GM18867 (cell line): ENCODE measurements at regions not wholly inside any gene's neighbourhood (a gene's known extent, or its start where the extent isn't known, plus 50 kb on each side); places are given as distances from the start of the nearest gene placed in this dataset.
"Not testable (repeated sequence)": the region's sequence is repeated elsewhere in the genome, so short reads cannot be mapped to it uniquely, and the experiment has no call there.

ENCODE experiments used
- ATAC-seq: cut with Tn5 transposase; IDR thresholded peaks from one replicate; pipeline ENCODE4 v1.9.1; 2021; ENCODE audit warnings: mild to moderate bottlenecking, moderate library complexity; ENCODE audit not compliant: unreplicated experiment

- ATAC-seq: no peak
These were observed 54.2 kb upstream of the NFIA start for GRCh38 chr1:61028136-61028535.

- ATAC-seq: not testable (repeated sequence)
These were observed 64.3 kb upstream of the NFIA start for GRCh38 chr1:61018068-61018467.

DNA sequence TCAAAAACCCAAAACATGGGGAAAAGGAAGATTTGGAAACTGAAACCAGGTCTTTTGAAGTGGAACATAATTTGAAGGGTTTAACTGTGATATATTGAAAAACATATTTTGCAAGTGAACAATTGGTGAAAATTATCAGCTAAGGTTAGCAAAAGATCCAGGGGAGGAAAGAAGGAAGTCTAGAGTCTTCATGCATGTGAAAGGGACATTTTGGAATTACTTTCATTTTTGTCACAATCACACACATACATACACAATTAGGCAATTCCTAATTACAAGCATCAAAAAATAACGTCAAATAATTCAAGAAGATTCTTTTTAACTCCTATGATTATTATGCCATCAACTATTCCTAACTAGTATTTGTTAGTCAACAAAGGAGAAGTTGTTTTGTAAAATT, 64.7 kb upstream of the NFIA start:
- no peak for ATAC-seq

DNA sequence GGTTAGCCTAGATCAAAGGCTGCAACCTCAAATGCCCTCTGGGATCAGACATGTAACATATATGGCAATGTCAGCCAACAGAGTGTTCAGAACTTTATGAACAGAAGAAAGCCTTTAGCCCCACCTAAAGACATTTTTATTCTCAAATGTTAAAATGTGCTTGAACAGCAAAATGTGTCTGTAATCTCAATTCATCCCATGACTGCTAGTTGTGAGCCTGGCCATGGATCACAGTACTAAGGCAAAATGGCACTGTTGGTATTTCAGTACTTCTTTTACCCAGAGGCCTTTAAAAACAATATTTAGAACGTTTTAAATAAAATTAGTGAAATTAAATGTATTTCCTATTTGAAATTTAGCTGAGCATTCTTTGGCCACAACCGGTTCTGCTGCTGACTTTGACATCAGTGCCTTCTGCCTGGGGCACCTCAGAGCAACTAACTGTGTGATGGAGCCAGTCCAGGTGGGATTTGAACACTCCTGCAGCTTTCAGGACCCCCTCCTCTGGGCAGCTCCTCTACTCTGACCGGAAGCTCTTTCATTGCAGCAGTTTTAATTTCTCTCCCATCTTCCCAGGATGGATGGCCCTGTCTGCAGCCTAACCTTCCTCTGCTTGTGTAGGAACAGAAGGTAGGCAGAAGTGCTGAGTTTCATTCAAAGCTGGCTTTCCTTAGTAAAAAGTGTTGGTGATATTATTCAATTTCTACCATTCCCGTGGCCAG, 68.3 kb upstream of the NFIA start:
- ATAC-seq: no peak

- ATAC-seq: no peak
These were observed 69.0 kb upstream of the NFIA start for GRCh38 chr1:61013189-61013945.

DNA sequence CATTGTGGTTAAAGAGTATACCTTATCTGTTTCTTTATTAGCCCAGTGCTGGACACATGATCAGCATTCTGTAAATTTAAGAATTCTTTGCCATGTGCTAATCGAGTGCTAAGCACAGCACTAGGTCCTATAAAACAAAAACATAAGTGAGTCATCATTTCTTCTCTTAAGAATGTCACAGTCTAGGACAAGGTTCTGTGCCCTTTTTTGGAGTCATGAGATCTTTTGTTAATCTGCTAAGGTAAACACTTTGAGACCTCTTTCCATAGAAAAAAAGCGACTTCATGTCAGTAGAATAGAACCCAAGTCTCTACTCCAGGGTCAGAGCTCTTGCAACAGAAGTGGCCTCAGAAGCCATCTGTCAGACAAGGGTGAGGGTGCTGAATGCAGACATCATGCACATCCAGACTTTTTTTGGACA, 70.0 kb upstream of the NFIA start:
- no peak for ATAC-seq

- ATAC-seq: no peak
These were observed 70.6 kb upstream of the NFIA start for GRCh38 chr1:61011561-61012263.

DNA sequence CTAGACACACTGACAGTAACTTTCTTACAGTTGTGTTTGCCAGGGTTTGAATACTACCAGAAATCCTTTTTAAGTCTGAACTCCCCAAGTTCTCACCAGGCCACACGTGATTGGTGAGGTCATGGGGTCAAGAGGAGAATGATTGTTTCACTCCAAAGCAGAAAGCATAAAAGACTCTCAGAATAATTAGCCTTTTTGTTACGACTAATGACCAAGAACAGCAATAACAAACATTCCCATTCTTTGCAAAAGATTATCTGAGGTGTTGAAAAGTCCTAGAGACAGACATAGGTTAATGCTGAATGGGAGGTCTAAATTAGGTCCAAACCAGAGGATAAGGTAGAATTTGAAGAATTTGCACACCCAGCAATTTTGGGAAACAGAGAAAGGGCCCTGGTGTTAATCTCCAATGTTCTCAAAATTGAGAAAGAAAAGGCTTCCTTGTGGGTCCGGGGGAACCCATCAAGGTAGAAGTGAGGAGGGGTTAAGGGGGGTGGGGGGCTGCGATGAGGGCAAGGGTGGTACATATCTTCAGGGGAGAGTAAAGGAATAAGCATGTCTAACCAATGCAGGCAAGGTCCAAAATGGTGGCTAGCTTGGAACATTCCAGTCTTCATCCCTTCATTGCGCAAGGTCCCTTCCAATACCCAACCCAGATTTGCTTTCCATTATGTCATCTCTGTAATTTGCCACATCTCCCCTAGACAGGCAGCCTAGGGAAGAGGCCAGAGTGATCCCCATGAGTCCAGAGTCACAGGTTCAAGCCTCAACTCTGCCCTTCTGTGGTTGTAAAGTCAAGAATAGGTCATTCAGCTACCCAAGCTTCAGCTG, 74.6 kb upstream of the NFIA start:
- no peak for ATAC-seq

GRCh38 chr1:61005614-61006580, 76.5 kb upstream of the NFIA start:
- no peak for ATAC-seq

- ATAC-seq: no peak
These were observed 77.9 kb upstream of the NFIA start for GRCh38 chr1:61004262-61005003.

- ATAC-seq: no peak
These were observed 82.0 kb upstream of the NFIA start for GRCh38 chr1:61000327-61000726.

- no peak for ATAC-seq
These were observed 83.6 kb upstream of the NFIA start for GRCh38 chr1:60998786-60999185.

GRCh38 chr1:60994828-60995492, 87.4 kb upstream of the NFIA start:
- no peak for ATAC-seq

- no peak for ATAC-seq
These were observed 88.0 kb upstream of the NFIA start for GRCh38 chr1:60994369-60994768.

- ATAC-seq: no peak
These were observed 90.2 kb upstream of the NFIA start for GRCh38 chr1:60992165-60992564.

DNA sequence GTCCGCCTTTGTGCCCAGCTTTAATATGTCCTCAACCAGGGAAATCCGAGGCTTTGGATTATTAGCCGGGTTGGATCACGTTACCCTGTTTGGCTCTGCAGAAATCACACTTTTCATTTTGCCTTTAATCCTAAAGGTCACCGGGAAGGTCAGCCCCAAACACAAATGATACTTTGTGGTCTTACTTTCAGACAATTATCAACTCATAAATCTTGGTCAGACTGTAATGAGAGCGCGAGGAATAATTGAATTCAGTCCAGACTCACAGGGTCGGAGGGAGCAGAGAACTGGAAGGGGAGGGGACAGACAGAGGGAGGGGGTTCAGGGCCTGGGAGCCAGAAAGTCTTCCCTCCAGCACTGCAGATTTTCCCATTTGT, 91.7 kb upstream of the NFIA start:
- ATAC-seq: no peak

DNA sequence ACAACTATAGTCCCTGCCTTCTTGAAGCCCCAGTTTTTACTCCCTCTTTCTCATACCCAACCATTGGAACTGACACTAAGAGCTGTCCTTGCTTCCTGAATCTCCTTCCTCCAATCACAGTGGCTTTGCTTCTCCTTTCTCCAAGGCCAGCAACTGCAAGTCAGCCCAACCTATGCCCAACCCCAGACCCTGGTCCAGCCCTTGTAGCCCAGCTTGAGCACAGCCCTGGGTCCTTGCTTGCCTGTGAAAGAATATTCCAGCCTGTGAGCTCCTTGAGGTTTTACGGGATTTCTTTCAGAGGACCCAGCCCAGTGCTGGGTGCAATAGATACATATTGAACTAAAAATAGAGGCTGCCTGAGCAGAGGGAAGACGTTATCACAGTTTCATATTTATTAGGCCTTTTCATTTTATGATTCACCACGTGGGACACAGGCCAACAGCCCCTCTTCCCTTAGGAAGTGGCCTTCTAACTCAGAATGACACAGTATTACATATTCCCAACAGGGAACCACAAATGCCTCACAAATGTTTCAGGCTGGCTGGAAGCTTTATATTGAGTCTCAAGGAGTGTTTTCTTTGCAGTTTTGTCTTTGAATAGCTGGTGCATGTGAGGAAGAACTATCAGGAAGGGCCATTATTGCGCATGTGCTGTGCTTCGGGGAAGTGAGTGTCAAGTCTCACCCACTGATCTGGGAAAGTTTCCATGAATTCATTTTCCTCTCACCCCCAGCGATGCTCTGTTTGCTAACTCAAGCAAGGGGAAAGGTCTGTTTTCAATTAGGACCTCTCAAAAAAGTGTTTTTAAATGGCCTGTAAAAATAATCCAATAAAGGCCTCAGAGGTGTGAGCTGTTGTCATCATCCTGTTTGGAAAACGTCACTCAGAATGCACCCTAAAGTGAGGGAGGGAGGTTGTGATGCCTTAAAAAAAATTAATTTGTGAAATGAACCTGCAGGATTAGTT, 92.3 kb upstream of the NFIA start:
- no peak for ATAC-seq

- ATAC-seq: no peak
These were observed 93.5 kb upstream of the NFIA start for GRCh38 chr1:60988891-60989290.
